ENCODE measurements at regions not wholly inside any gene's neighbourhood (a gene's known extent, or its start where the extent isn't known, plus 50 kb on each side); places are given as distances from the start of the nearest gene placed in this dataset.

- TF ChIP-seq REST (IDR thresholded peaks at IDR 0.05; ENCODE audit: low read depth) = no peak
- no peak for TF ChIP-seq SRF (IDR thresholded peaks at IDR 0.05; ENCODE audit: low read depth)
- TF ChIP-seq POLR2A (IDR thresholded peaks at IDR 0.05; ENCODE audit: borderline replicate concordance, extremely low read depth, insufficient read depth, insufficient read length) = no peak
Measured at GRCh38 chr1:103247517-103247916, 139.2 kb upstream of the COL11A1 start (continued).

- H2AFZ ChIP-seq (ENCODE audit: low read depth, low read length, poor library complexity, severe bottlenecking) = no peak overlapping the region
- no TSS peak for BruUV-seq (replicated peaks)
- no peaks in the 10 kb centered on the region for H3K36me3 ChIP-seq (ENCODE audit: control insufficient read depth in 1 of 2, insufficient read depth in 2 of 2, low read length in 2 of 2)
- H3K9me3 ChIP-seq (ENCODE audit: control insufficient read depth in 1 of 2, insufficient read depth in 1 of 2, low read depth in 1 of 2, low read length in 2 of 2) = no peaks in the 10 kb centered on the region
- intact Hi-C loops (cut with micrococcal nuclease) = no loop called here
- ATAC-seq (no peak), DNase-seq (ENCODE audit: low read depth, low spot score) (no peak)
- CTCF ChIA-PET = no interaction called here
- POLR2A ChIA-PET = no interaction called here
- RAD21 ChIA-PET (ENCODE audit: low non-redundant PET in 1 of 2, low total read pairs in 2 of 2, uncharacterized antibody in 2 of 2, unreplicated experiment in 2 of 2) = no interaction called here
- TF ChIP-seq CTCF (IDR thresholded peaks at IDR 0.05 in 2 of 3, conservative IDR thresholded peaks at IDR 0.05 in 1 of 3; ENCODE audit: borderline replicate concordance in 1 of 3, insufficient read depth in 1 of 3, low read depth in 2 of 3, low read length in 2 of 3) (no peak), JUND (IDR thresholded peaks at IDR 0.05) (no peak), POLR2AphosphoS5 (IDR thresholded peaks at IDR 0.05; ENCODE audit: low read depth, low read length) (no peak), ZBTB33 (IDR thresholded peaks at IDR 0.05; ENCODE audit: extremely low read depth, insufficient replicate concordance, low read length) (no peak), CEBPB (IDR thresholded peaks at IDR 0.05; ENCODE audit: low read depth) (no peak), ATF3 (IDR thresholded peaks at IDR 0.05) (no peak), SP1 (IDR thresholded peaks at IDR 0.05; ENCODE audit: low read depth) (no peak), ZFX (IDR thresholded peaks at IDR 0.05) (no peak), FOSL1 (IDR thresholded peaks at IDR 0.05; ENCODE audit: low read depth) (no peak), YY1 (IDR thresholded peaks at IDR 0.05; ENCODE audit: extremely low read depth, insufficient replicate concordance, low read depth, low read length) (no peak), EZH2phosphoT487 (IDR thresholded peaks at IDR 0.05; ENCODE audit: borderline replicate concordance) (no peak)
- H3K27me3 ChIP-seq (ENCODE audit: insufficient read depth, low read length) = no peaks in the 10 kb centered on the region
- H3K4me2 ChIP-seq (ENCODE audit: low read length) = no peak overlapping the region
- no peak overlapping the region for H3K27ac ChIP-seq (ENCODE audit: low read depth, low read length)
- no peaks in the 10 kb centered on the region for H3K79me2 ChIP-seq (ENCODE audit: insufficient read depth, low read length)
- no peaks in the 10 kb centered on the region for H3K9me2 ChIP-seq (ENCODE audit: insufficient read depth)
- H4K20me1 ChIP-seq (ENCODE audit: insufficient read depth) = no peaks in the 10 kb centered on the region
- no peak overlapping the region for H3K9ac ChIP-seq (ENCODE audit: low read length)
- no peaks in the 10 kb centered on the region for H3K4me1 ChIP-seq (ENCODE audit: control insufficient read depth in 1 of 2, insufficient read depth in 2 of 2, low read length in 2 of 2)
- no peak overlapping the region for H3K4me3 ChIP-seq (replicated peaks in 1 of 2; ENCODE audit: low read depth in 1 of 2, low read length in 2 of 2)
Measured at GRCh38 chr1:103243481-103243880, 135.2 kb upstream of the COL11A1 start.

Data from HCT116 (cell line).